ENCODE measurements at regions not wholly inside any gene's neighbourhood (a gene's known extent, or its start where the extent isn't known, plus 50 kb on each side); places are given as distances from the start of the nearest gene placed in this dataset.

GRCh38 chr15:62886431-62887071 is 156.0 kb upstream of the TPM1 start:
- no peaks in the 10 kb centered on the region for H3K4me1 Mint-ChIP-seq
- ATAC-seq (replicated peaks) (no peak), DNase-seq (no peak)
- H3K4me3 Mint-ChIP-seq: no peak overlapping the region
- peaks cover 10 to 41% of the 10 kb centered on the region in 2 donors for H3K27me3 Mint-ChIP-seq
- no peak overlapping the region for H3K27ac Mint-ChIP-seq
- no peaks in the 10 kb centered on the region for H3K36me3 Mint-ChIP-seq
- no peaks in the 10 kb centered on the region for H3K9me3 Mint-ChIP-seq

- H3K27ac Mint-ChIP-seq: no peak overlapping the region
- H3K4me3 Mint-ChIP-seq: no peak overlapping the region
- H3K27me3 Mint-ChIP-seq: peaks cover 12 to 41% of the 10 kb centered on the region in 2 donors
- DNase-seq (no peak), ATAC-seq (replicated peaks) (no peak)
- no peaks in the 10 kb centered on the region for H3K9me3 Mint-ChIP-seq
- H3K36me3 Mint-ChIP-seq: no peaks in the 10 kb centered on the region
- no peaks in the 10 kb centered on the region for H3K4me1 Mint-ChIP-seq
Measured at GRCh38 chr15:62887113-62887570, 155.4 kb upstream of the TPM1 start.

GRCh38 chr15:62888623-62889022 is 153.9 kb upstream of the TPM1 start:
- H3K27ac Mint-ChIP-seq: no peak overlapping the region
- no peaks in the 10 kb centered on the region for H3K9me3 Mint-ChIP-seq
- no peaks in the 10 kb centered on the region for H3K36me3 Mint-ChIP-seq
- no peak for DNase-seq
- peaks cover 12 to 41% of the 10 kb centered on the region in 2 donors for H3K27me3 Mint-ChIP-seq
- no peak for ATAC-seq (replicated peaks)
- H3K4me3 Mint-ChIP-seq: no peak overlapping the region
- no peaks in the 10 kb centered on the region for H3K4me1 Mint-ChIP-seq

GRCh38 chr15:62889141-62889661 is 153.3 kb upstream of the TPM1 start:
- no peaks in the 10 kb centered on the region for H3K36me3 Mint-ChIP-seq
- H3K4me1 Mint-ChIP-seq: no peaks in the 10 kb centered on the region
- ATAC-seq (replicated peaks) (no peak), DNase-seq (no peak)
- H3K27ac Mint-ChIP-seq: no peak overlapping the region
- peaks cover 12 to 41% of the 10 kb centered on the region in 2 donors for H3K27me3 Mint-ChIP-seq
- H3K9me3 Mint-ChIP-seq: no peaks in the 10 kb centered on the region
- H3K4me3 Mint-ChIP-seq: no peak overlapping the region

GRCh38 chr15:62889734-62890505 is 152.6 kb upstream of the TPM1 start:
- Mint-ChIP-seq H3K4me3 (no peak overlapping the region), H3K27ac (no peak overlapping the region), H3K36me3 (no peaks in the 10 kb centered on the region), H3K4me1 (no peaks in the 10 kb centered on the region), H3K27me3 (peaks cover 12 to 41% of the 10 kb centered on the region in 2 donors), H3K9me3 (no peaks in the 10 kb centered on the region)
- DNase-seq: no peak
- ATAC-seq (replicated peaks): no peak

GRCh38 chr15:62894322-62895085 is 148.0 kb upstream of the TPM1 start:
- Mint-ChIP-seq H3K27ac (no peak overlapping the region), H3K36me3 (no peaks in the 10 kb centered on the region), H3K4me3 (no peak overlapping the region), H3K27me3 (peaks cover 11 to 15% of the 10 kb centered on the region in 2 donors), H3K9me3 (no peaks in the 10 kb centered on the region), H3K4me1 (no peaks in the 10 kb centered on the region)
- DNase-seq (no peak), ATAC-seq (replicated peaks) (no peak)

- H3K4me3 Mint-ChIP-seq: no peak overlapping the region
- no peak for ATAC-seq (replicated peaks)
- peaks cover 8 to 11% of the 10 kb centered on the region in 2 donors for H3K27me3 Mint-ChIP-seq
- no peak overlapping the region for H3K27ac Mint-ChIP-seq
- no peak for DNase-seq
- H3K4me1 Mint-ChIP-seq: no peaks in the 10 kb centered on the region
- no peaks in the 10 kb centered on the region for H3K9me3 Mint-ChIP-seq
- no peaks in the 10 kb centered on the region for H3K36me3 Mint-ChIP-seq
Measured at GRCh38 chr15:62895139-62895866, 147.2 kb upstream of the TPM1 start.

GRCh38 chr15:62895905-62896316 is 146.6 kb upstream of the TPM1 start:
- H3K4me3 Mint-ChIP-seq: no peak overlapping the region
- no peaks in the 10 kb centered on the region for H3K36me3 Mint-ChIP-seq
- DNase-seq (no peak), ATAC-seq (replicated peaks) (no peak)
- no peaks in the 10 kb centered on the region for H3K4me1 Mint-ChIP-seq
- peaks cover 6 to 11% of the 10 kb centered on the region in 2 donors for H3K27me3 Mint-ChIP-seq
- no peaks in the 10 kb centered on the region for H3K9me3 Mint-ChIP-seq
- H3K27ac Mint-ChIP-seq: no peak overlapping the region

- Mint-ChIP-seq H3K27ac (no peak overlapping the region), H3K27me3 (peaks cover 6 to 10% of the 10 kb centered on the region in 2 donors), H3K4me1 (no peaks in the 10 kb centered on the region), H3K4me3 (no peak overlapping the region), H3K9me3 (no peaks in the 10 kb centered on the region), H3K36me3 (no peaks in the 10 kb centered on the region)
- ATAC-seq (replicated peaks): no peak
- no peak for DNase-seq
Measured at GRCh38 chr15:62896380-62896866, 146.1 kb upstream of the TPM1 start.

GRCh38 chr15:62896969-62897486 is 145.5 kb upstream of the TPM1 start:
- H3K4me3 Mint-ChIP-seq: no peak overlapping the region
- H3K9me3 Mint-ChIP-seq: no peaks in the 10 kb centered on the region
- no peaks in the 10 kb centered on the region for H3K4me1 Mint-ChIP-seq
- H3K27ac Mint-ChIP-seq: no peak overlapping the region
- DNase-seq (no peak), ATAC-seq (replicated peaks) (no peak)
- H3K36me3 Mint-ChIP-seq: no peaks in the 10 kb centered on the region
- peaks cover 6% of the 10 kb centered on the region in 2 donors for H3K27me3 Mint-ChIP-seq

- H3K9me3 Mint-ChIP-seq: no peaks in the 10 kb centered on the region
- peaks cover 6% of the 10 kb centered on the region in 2 donors for H3K27me3 Mint-ChIP-seq
- H3K4me3 Mint-ChIP-seq: no peak overlapping the region
Measured at GRCh38 chr15:62897634-62898033, 144.9 kb upstream of the TPM1 start.

GRCh38 chr15:62899090-62899493 is 143.5 kb upstream of the TPM1 start:
- Mint-ChIP-seq H3K4me1 (no peaks in the 10 kb centered on the region), H3K4me3 (no peak overlapping the region), H3K36me3 (no peaks in the 10 kb centered on the region), H3K27me3 (peaks cover 6% of the 10 kb centered on the region in 2 donors), H3K27ac (no peak overlapping the region), H3K9me3 (no peaks in the 10 kb centered on the region)
- no peak for DNase-seq
- no peak for ATAC-seq (replicated peaks)

More at GRCh38 chr15:62897634-62898033, 144.9 kb upstream of the TPM1 start:
- no peaks in the 10 kb centered on the region for H3K36me3 Mint-ChIP-seq
- no peak for DNase-seq
- ATAC-seq (replicated peaks): no peak
- no peaks in the 10 kb centered on the region for H3K4me1 Mint-ChIP-seq
- no peak overlapping the region for H3K27ac Mint-ChIP-seq

GRCh38 chr15:62900071-62900802 is 142.3 kb upstream of the TPM1 start:
- DNase-seq (no peak), ATAC-seq (replicated peaks) (no peak)
- H3K27ac Mint-ChIP-seq: no peak overlapping the region
- H3K4me3 Mint-ChIP-seq: no peak overlapping the region
- no peaks in the 10 kb centered on the region for H3K36me3 Mint-ChIP-seq
- H3K9me3 Mint-ChIP-seq: no peaks in the 10 kb centered on the region
- H3K4me1 Mint-ChIP-seq: no peaks in the 10 kb centered on the region
- H3K27me3 Mint-ChIP-seq: peaks cover 6% of the 10 kb centered on the region in 2 donors
